GM18867 (cell line): ENCODE measurements at regions not wholly inside any gene's neighbourhood (a gene's known extent, or its start where the extent isn't known, plus 50 kb on each side); places are given as distances from the start of the nearest gene placed in this dataset.

ENCODE experiments used
- ATAC-seq: cut with Tn5 transposase; IDR thresholded peaks from one replicate; pipeline ENCODE4 v1.9.1; 2021; ENCODE audit warnings: mild to moderate bottlenecking, moderate library complexity; ENCODE audit not compliant: unreplicated experiment

DNA sequence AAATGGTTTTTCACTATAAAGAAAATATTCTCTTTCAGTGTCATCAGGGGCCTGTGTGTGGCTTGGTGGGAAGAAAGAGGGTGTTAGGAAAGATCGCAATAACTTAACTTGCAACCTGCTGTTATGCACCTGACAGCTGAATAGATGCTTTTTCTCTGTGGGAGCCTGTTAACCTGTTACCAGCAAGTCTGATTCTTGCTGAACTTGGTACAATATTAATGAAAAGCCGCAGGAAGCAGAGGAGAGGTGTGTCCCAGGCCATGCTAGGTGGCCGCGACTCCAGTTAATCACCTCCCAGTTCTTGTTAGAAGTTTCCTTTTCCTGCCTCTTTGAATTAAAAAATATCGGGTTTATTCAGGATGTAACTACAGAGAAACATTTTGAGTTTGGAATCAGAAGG is 494.8 kb upstream of the AGA start:
- no peak for ATAC-seq

DNA sequence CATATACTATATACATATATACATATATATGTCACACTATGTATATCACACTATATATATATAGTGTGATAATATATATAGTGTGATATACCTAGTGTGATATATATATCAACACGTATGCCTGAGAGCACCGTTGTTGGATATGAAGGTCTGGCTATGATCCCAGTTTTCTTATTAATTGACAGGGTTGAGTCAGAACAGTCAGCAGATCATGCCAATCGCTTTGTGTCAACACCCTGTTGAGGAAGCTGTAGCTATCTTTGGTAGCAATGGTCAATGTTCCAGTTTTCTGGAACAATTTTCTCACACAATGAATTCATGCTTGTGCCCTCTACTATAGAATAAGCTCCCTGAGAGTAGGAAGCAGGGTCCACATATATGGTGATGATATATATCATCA is 496.0 kb upstream of the AGA start:
- ATAC-seq = no peak

DNA sequence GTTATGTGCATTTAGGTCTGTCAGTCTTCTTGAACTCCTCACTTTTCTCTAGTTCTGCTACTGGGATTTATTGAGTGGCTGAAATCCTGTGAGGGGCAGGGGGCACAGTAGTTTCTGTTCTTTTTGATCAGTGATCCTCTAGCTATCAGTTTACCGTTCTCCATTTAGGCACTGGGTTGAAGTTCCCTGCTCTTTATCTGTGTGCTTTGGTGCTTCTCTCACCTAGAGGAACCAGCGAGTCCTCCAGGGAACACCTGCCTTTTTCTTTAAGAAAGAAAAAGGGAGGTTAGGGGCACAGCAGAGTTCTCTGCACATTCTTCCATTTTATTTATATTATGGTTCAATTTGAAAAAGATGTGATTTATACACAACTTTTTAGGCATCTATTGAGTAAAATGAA is 503.0 kb upstream of the AGA start:
- ATAC-seq = no peak

DNA sequence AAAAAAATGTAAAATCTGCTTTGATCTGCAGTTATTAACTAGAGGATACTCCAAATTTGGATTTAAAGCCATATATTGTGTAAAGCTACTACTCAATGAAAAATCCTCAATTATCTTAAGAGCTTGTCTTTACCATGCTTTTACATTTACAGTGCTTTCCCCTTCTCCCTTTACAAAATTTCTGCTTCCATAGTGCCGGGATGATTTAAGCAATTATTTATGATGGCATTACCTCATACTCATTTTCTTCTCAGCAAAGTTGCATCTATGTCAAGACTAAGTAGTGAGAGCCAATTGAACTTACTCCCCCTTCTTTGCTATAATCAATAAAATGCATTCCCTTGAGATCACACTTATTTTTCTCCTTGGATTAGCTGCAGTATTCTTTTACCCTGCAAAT is 505.4 kb upstream of the AGA start:
- no peak for ATAC-seq

DNA sequence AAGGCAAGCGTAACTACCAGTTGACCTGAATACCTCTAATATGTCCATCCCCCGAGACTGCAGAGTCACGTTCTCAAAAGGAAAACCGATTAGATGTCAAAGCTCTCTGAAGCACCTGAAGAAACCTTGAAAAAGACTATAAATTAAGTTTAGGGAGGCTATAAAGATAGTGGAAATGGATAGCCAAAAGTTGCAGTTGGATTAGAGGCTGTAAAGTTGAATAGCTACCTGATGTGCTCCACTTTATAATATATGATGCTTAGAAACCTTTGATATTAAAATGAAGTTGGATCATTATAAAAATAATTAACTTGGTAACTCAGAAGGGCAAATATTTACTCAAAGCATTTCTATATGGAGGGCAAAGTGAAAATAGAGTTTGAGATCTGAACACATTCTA is 506.6 kb upstream of the AGA start:
- no peak for ATAC-seq

DNA sequence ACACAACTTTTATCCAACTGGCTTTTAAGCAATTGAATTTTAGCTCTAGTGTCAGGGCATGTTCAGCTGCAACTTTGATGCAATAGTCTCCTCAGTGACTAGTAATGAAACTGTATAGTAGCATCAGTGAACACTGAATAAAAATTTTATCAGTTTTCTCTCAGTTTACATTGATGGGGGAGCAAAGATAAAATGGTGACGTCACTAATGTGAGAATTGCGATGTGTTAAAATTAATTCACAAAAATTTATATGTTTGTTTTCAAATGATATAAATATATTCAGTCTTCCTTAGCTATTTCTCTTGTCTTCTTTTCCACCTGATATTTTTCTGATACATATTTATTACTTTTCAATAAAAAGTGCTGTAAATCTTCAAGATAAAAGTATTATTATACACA is 508.8 kb upstream of the AGA start:
- no peak for ATAC-seq

DNA sequence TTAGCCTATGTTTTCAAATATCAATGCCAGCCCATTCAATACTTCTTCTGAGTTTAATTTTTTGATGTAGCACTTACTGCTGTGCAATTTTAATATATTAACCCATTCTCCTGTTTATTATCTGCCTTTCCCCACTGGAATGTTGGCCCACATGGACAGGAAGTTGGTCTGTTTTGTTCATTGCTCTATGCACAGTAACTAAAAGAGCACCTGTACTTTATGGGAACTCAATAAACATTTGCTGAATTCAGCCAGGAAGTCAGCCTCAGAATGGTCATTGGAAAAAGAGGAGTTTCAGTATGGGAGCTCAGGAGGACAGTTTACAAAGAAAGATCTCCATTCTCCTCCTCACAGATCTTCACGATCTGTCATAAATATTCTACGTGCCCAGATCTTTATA is 510.5 kb upstream of the AGA start:
- no peak for ATAC-seq

DNA sequence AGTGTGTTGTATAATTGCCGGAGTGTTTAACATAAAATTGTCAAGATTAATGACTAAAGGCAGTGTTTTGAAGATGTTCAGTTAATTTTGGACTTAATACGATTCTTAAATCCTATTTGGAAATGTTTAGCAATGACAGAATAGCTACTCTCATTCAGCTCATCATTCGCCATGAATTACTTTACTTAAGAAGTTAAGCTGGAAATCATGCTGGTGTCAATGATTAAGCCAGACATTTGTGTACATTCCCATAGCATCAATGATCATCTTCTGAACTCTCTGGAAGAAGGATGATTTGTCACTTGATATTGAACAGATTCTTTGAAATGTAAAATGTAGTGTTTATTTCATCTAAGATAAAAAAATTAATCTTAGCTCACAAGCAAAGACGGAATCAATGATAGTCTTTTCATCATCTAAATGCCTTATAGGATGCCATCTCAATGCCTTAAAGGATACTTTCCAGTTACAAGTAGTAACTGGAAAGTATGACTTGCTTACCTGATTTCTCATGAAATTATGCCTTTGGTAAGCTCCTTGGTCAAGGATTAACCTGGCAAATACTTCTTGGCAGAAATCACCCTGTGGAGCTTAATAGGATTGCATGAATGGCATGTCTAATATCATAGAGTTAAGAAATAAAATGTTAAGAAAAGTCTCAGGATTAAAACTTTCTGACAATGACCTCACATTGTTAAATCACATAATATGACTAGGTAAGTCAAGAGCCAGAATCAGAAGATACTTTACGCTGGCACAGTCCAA is 515.5 kb upstream of the AGA start:
- ATAC-seq = no peak

DNA sequence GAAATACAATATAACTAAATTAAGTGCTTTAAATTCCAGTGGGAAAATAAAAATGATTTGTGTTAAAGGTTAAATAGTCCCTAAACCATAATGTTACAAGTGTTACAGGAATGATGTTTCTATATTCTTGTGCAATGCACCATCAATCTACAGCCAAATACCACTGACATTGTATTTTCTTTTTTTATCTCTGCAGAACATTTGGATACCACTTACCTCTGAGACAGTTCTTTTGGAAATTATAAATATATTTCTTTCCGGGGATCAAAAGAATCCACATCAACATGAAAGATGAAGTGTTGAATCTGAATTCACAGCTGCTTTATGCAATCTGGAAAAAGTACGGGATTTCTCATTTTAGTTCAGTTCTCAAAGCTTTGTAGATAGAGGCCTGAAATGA is 518.3 kb upstream of the AGA start:
- ATAC-seq = no peak

DNA sequence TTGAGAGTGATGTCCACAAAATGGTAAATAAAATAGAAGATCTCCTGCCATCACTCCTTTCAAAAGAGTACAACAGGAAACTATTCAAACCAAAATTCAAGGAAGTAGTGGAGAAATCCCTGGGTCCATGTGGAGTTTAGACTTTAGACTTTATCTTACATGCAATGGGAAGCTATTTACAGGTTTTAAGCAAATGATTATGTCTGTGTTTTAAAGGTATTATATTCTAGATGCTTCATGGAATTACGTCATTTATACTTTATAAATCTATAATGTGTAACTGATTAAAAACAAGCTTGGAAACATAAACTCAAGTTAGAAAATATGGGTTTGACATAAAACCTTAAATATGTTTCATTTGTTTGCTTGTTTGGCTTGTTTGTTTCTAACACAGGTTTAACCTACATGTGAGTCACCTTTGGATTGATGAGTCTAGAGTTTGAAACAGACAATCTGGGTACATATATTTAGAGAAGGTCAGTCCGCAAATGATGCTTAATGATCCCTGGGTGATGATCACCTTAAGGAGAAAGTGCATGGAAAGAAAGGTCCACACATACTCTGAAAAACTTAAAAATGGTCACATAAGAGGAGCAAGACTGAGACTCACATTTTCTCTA is 519.6 kb upstream of the AGA start:
- ATAC-seq = no peak

DNA sequence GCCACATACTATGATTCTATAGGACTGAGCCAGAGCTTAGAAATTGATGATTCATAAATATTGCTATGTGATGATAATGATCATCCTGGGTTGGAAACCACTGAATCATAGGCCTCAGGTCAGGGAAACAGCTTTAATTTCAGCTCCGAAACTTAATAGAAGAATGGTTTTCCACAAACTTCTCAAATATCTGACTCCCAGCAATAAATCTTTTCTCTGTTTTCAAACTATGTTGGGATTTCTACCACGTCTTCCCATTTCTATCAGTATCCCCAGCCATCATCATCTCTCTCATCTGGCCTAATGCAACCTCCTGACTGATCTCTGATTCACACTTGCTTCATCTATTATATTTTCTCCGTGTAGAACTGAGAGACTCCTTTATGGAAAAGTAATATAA is 521.8 kb upstream of the AGA start:
- no peak for ATAC-seq

DNA sequence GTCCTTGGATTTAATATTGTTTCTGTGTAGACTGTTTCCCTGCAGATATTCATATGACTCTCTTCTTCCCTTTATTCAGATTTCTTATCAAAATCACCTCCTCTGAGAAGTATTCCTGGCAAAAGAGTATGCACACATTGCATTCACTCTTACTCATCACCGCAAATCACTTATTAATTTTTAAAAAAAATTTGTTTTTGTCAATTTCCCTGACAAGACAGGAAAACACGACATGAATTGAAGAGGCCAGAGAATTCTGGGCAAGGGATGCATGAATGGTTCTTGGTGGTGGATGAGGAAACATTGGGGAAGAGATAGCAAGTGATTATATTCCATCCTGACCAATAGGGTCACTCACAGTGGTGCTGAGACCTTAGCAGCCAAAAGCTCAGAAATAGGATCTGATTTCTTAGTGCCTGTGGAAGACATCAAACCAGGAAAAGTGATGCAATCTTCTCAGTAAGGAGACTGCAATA is 522.5 kb upstream of the AGA start:
- ATAC-seq = no peak

DNA sequence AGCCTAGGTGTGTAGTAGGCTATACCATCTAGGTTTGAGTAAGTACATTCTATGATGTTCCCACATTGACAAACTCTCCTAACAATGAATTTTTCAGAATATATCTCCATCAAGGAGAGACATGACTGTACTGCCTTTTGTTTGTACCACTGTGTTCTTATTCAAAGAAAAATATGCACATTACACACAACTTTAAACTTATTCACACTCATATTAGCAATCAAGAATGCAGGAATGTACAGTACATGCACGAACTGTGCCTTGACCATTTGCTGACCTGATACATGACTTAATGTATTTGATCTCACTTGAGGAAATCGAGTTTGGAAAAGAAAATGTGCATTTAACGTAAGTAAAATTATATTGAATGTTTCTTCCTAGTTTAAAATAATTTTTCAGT is 525.1 kb upstream of the AGA start:
- no peak for ATAC-seq

DNA sequence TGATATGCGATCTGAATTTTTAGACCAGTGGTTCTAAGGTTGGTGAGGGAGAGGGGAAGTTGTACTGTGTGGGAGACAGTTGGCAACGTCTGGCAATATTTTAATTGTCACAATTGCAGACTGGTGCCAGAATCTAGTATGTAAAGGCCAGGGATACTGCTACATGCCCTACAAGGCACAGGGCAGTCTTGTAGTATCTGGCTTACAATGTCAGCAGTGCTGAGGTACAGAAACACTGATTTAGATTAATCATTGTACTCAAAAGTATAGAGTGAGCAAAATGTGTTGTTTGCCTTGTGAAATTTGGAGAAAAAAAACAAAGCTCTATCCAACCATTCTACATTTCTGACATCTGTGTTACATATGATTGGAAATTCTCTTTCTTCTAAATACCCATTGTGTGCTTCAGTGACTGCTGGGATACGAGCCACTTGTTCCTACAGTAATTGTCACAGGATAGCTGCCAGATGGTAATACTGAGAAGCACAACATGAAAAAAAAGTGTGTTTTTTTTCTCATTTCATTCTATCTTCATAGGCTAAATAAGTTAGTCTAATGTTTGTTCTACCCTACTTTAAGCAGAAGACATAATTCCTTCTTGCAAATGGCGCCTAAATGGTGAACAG is 526.7 kb upstream of the AGA start:
- ATAC-seq = no peak

DNA sequence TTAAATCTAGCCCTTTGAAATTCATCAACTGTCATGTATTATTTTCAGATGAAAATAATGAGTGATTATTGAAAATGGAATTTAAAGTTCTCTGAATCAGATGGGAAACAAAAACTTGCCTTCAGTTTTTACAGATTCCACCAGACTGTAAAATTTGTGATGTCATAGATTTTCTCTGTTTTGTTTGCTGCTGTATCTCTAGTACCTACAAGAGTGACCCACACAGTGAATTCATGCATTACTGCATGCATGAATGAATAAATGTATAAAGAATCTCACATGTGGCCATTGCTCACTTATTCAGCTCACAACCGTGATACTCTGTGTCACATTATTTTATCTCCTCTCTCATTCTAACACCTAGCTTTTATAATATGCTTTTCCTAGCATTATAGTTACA is 532.2 kb upstream of the AGA start:
- no peak for ATAC-seq

DNA sequence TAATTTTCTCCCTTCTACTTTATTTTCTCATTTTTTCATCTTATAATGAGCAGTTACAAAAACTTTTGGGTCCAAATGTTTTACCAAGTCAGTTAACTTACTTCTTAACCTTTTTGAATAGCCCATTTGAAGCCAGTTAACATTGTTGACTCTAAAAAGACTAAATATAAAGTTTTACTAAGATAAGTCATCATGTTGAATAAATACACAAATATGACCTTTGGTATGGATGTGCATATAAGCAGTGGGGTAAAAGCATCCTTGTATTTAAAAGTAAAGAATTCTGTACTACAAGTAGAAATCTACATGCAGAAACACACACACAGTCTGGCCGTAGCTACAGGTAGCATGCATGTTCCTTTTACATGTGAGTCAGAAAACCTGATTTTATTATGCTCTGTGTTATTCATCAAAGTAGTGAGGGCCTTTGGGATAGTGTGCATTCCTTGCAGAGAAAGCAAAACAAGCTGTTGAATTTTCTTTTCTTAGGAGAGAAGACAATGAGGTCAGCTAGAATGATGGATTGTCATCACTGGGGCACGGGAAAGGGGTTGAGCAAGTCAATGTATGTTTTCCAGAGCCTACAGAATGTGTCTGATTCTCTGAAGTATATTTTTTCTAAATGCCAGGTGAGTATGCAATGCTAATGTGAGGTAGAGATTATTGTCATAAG is 533.2 kb upstream of the AGA start:
- no peak for ATAC-seq

DNA sequence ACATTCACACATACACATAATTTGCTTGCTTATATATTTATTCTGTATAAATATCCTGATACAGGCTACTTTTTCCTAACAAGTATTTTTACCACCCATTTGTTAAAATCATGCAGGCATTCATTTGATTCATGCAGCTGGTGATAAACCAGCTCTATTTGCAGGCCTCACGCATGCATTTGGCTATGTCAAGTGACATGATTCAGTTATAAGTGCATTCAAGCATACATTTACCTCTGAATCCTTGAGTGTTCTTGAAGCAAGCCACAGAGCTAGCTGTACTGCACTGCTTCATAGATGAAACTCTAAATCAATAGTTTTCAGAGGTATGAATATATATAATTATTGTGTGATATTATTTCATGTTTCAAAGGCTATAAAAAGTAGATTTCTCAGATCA is 544.0 kb upstream of the AGA start:
- no peak for ATAC-seq

DNA sequence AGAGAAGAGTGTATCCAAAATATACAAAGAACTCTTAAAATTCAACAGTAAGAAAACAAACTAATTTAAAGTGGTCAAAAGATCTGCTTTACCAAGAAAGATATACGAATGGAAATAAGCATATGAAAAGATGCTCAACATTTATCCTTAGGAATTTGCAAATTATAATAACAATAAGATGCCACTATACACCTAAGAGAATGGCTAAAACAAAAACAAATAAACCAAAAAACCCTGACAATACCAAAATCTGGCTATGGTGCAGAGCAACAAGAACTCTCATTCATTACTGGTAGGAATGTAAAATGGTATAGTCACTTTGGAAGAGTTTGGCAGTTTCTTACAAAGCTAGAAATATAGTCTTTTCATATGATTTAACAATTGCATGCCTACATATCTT is 545.7 kb upstream of the AGA start:
- no peak for ATAC-seq

DNA sequence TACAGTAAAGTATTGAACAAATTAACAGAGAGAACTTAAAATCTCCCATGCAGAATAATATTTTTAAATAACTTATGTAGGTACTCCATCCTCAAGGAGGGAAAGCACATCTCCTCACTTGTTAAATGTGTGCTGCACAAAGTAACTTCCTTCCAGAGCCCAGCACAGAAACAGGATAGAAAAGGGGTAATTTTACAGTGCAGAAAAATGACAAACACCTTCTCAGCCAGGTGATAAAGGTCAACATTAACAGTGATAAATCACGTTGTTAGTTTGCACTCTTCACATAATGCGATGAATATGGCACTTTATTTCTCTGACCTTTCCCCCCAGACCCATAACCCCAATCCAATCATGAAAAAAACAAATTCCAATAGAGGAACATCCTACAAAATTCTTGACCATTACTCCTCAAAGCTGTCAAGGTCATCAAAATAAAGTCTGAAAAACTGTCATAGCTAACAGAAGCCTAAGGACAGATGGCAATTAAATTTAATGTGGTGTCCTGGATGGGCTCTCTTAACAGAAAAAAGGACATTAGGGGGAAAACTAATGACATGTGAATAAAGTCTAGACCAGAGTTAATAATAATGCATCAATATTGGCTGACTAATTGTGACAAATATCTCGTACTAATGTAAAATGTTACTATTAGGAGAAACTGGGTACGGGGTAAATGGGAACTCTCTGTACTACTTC is 547.4 kb upstream of the AGA start:
- no peak for ATAC-seq

DNA sequence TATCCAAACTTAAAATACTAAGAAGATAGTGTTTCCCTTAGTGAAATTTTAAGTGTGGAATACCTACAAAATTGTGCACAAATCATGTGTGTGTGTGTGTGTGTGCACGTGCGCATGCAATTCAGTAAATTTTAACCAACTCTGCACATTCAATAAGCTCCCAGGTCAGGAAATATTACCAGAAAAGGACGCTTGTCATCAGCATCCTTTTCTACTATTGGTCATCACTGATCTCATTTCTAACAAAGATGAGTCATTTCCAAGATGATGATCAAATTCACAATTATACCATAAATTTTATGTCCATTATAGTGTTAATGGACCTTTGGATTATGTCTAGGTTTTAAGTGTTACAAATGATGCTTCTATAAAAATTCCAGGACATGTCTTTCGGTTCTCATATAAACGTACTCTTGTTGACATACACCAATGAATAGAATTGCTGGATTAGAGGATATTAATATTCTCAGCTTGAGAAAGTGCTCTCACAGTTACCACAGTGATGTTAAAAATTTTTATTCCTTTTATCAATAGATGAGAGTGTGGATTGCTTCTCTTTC is 560.9 kb upstream of the AGA start:
- ATAC-seq = no peak

DNA sequence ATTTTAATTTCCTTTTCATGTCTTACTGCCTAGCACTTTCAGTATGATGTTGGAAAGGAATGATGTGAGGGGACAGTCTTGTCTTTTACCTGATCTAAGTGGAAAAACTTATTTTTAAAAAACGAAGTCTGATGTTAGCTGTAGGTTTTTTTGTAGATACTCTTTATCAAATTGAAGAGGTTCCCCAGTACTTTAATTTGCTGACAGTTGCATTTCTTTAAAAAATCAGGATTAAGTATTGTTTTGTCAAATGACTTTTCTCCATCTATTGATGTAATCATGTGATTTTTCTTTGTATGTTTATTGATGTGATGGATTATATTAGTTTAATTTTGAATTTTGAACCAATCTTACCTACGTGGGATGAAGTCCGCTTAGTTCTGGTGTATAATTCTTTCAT is 568.4 kb upstream of the AGA start:
- no peak for ATAC-seq
